GM20431 (cell line): ENCODE measurements at regions not wholly inside any gene's neighbourhood (a gene's known extent, or its start where the extent isn't known, plus 50 kb on each side); places are given as distances from the start of the nearest gene placed in this dataset.

Experiments
- in situ Hi-C: fragments of 300-500 bp; cut with MseI, MboI; formaldehyde crosslinking; loops from one replicate; pipeline ENCODE4 v1.15.0; 2020; ENCODE audit warnings: low sequenced_read_pairs; ENCODE audit not compliant: unreplicated experiment

- in situ Hi-C loops: no loop called here
Measured at GRCh38 chr21:31505975-31506374, 153.5 kb upstream of the SOD1 start.

GRCh38 chr21:31503939-31504338, 155.6 kb upstream of the SOD1 start:
- in situ Hi-C loops: no loop called here

- in situ Hi-C loops: no loop called here
Measured at GRCh38 chr21:31503467-31503866, 156.0 kb upstream of the SOD1 start.

- in situ Hi-C loops: no loop called here
Measured at GRCh38 chr21:31502537-31503143, 156.9 kb upstream of the SOD1 start.

- in situ Hi-C loops: no loop called here
Measured at GRCh38 chr21:31501926-31502325, 157.6 kb upstream of the SOD1 start.

GRCh38 chr21:31500982-31501381, 156.9 kb upstream of the TIAM1 start:
- in situ Hi-C loops: no loop called here

- in situ Hi-C loops: no loop called here
Measured at GRCh38 chr21:31500071-31500470, 156.0 kb upstream of the TIAM1 start.

- in situ Hi-C loops: no loop called here
Measured at GRCh38 chr21:31498985-31499384, 154.9 kb upstream of the TIAM1 start.

GRCh38 chr21:31497914-31498313, 153.9 kb upstream of the TIAM1 start:
- in situ Hi-C loops: no loop called here

GRCh38 chr21:31493350-31493880, 149.4 kb upstream of the TIAM1 start:
- in situ Hi-C loops: no loop called here

- in situ Hi-C loops: no loop called here
Measured at GRCh38 chr21:31491617-31492016, 147.6 kb upstream of the TIAM1 start.

- in situ Hi-C loops: no loop called here
Measured at GRCh38 chr21:31490443-31490842, 146.4 kb upstream of the TIAM1 start.

- in situ Hi-C loops: no loop called here
Measured at GRCh38 chr21:31489726-31490125, 145.7 kb upstream of the TIAM1 start.

GRCh38 chr21:31489014-31489413, 145.0 kb upstream of the TIAM1 start:
- in situ Hi-C loops: no loop called here

GRCh38 chr21:31484219-31484618, 140.2 kb upstream of the TIAM1 start:
- in situ Hi-C loops: no loop called here

- in situ Hi-C loops: no loop called here
Measured at GRCh38 chr21:31483146-31483545, 139.1 kb upstream of the TIAM1 start.

GRCh38 chr21:31482460-31482859, 138.4 kb upstream of the TIAM1 start:
- in situ Hi-C loops: no loop called here

GRCh38 chr21:31480228-31480627, 136.2 kb upstream of the TIAM1 start:
- in situ Hi-C loops: no loop called here

GRCh38 chr21:31479714-31480113, 135.7 kb upstream of the TIAM1 start:
- in situ Hi-C loops: no loop called here

- in situ Hi-C loops: no loop called here
Measured at GRCh38 chr21:31479222-31479621, 135.2 kb upstream of the TIAM1 start.

GRCh38 chr21:31476263-31477022, 132.4 kb upstream of the TIAM1 start:
- in situ Hi-C loops: no loop called here

- in situ Hi-C loops: no loop called here
Measured at GRCh38 chr21:31475223-31475622, 131.2 kb upstream of the TIAM1 start.
